Sigmoid colon (tissue), 6 donors: ENCODE measurements at regions not wholly inside any gene's neighbourhood (a gene's known extent, or its start where the extent isn't known, plus 50 kb on each side); places are given as distances from the start of the nearest gene placed in this dataset.

Experiments used
- DNase-seq: peaks from one replicate; pipeline ENCODE4 v3.0.0-alpha.2; 2019
- H3K27ac ChIP-seq, 4 donors: fragments of 200-600 bp; sonication (generic); one replicate each; pipeline ENCODE4 v1.5.1; 2016 to 2019; ENCODE audit warnings: mild to moderate bottlenecking in 1 of 4
- H3K27me3 ChIP-seq, 3 donors: fragments of 200-600 bp; sonication (generic); one replicate each; pipeline ENCODE4 v1.5.1; 2019; ENCODE audit warnings: mild to moderate bottlenecking in 1 of 3
- H3K36me3 ChIP-seq, 4 donors: fragments of 200-600 bp; sonication (generic); one replicate each; pipeline ENCODE4 v1.5.1; 2016 to 2019
- H3K4me1 ChIP-seq, 4 donors: fragments of 200-600 bp; sonication (generic); one replicate each; pipeline ENCODE4 v1.5.1; 2017 to 2019
- H3K4me3 ChIP-seq, 4 donors: fragments of 200-600 bp; sonication (generic); one replicate each; pipeline ENCODE4 v1.5.1; 2017 to 2019; ENCODE audit warnings: mild to moderate bottlenecking in 2 of 4, moderate library complexity in 1 of 4
- H3K9me3 ChIP-seq, 4 donors: fragments of 200-600 bp in 3 of 4; sonication (generic) in 3 of 4; one replicate each; pipeline versions ENCODE4 v1.5.1 to v1.6.1; 2013 to 2019
- EP300 ChIP-seq, 4 donors: sonication (generic); formaldehyde crosslinking; IDR thresholded peaks; one replicate each; pipeline ENCODE4 v1.6.1; 2017; ENCODE audit warnings: antibody characterized with exemption in 4 of 4
- POLR2A ChIP-seq, 2 donors: fragments of 450-650 bp; IDR thresholded peaks; one replicate each; pipeline ENCODE4 v1.6.1; 2016; ENCODE audit warnings: antibody characterized with exemption in 2 of 2, mild to moderate bottlenecking in 2 of 2, moderate library complexity in 2 of 2
- POLR2AphosphoS5 ChIP-seq, 4 donors: sonication (generic); formaldehyde crosslinking; IDR thresholded peaks; one replicate each; pipeline ENCODE4 v1.6.1; 2017; ENCODE audit warnings: antibody characterized with exemption in 4 of 4
- WGBS, 2 donors: extraction: QIAGEN DNeasy Blood & Tissue Kit; methylation state at CpG; one replicate each; pipeline ENCODE4 v1.1.7; 2013; 5-methylcytosine and 5-hydroxymethylcytosine counted together
- intact Hi-C: fragments of 100-400 bp; cut with DNase I; formaldehyde crosslinking; loops from one replicate; pipeline ENCODE4 v1.15.1; 2023
- TF ChIP-seq, protein P1 (sequence below), 4 experiments: fragments of 450-650 bp in 3 of 4; fragments of 200-600 bp in 1 of 4; IDR thresholded peaks; one replicate each; pipeline ENCODE4 v1.5.1; 2016 to 2019; ENCODE audit warnings: antibody characterized with exemption in 4 of 4, mild to moderate bottlenecking in 3 of 4, moderate library complexity in 2 of 4
- donor health status: healthy with polysubstance abuse.
- donor health status: healthy.

DNA sequence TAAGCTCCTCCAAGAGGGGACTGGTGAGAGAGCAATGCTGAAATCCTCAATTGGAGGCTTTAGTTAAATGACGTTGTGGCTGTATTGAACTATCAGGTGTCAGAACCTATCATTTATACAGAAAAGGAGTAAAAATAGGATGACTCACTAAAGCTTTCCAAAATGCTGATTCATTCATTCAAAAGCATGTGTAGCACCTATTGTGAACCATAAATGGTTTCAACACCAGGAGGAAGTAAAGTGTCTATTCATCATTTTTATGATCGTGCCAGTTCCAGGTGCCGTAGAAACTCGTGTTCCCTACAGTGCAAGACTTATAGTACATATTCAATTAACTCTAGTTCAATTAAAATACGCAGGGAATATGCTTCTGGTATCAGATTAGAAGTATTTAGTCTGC lies 66.5 kb upstream of the ARRDC4 start:
- Histone ChIP-seq H3K4me1 (peaks cover 0 to 27% (median 16%) of the 10 kb centered on the region in 4 donors), H3K9me3 (no peaks in the 10 kb centered on the region), H3K36me3 (no peaks in the 10 kb centered on the region), H3K4me3 (no peak overlapping the region), H3K27me3 (no peaks in the 10 kb centered on the region), H3K27ac (no peak overlapping the region)
- intact Hi-C loops, result no loop called here
- TF ChIP-seq, protein P1, sequence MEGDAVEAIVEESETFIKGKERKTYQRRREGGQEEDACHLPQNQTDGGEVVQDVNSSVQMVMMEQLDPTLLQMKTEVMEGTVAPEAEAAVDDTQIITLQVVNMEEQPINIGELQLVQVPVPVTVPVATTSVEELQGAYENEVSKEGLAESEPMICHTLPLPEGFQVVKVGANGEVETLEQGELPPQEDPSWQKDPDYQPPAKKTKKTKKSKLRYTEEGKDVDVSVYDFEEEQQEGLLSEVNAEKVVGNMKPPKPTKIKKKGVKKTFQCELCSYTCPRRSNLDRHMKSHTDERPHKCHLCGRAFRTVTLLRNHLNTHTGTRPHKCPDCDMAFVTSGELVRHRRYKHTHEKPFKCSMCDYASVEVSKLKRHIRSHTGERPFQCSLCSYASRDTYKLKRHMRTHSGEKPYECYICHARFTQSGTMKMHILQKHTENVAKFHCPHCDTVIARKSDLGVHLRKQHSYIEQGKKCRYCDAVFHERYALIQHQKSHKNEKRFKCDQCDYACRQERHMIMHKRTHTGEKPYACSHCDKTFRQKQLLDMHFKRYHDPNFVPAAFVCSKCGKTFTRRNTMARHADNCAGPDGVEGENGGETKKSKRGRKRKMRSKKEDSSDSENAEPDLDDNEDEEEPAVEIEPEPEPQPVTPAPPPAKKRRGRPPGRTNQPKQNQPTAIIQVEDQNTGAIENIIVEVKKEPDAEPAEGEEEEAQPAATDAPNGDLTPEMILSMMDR (IDR thresholded peaks at IDR 0.05), result no peak
- no peak for TF ChIP-seq POLR2A (IDR thresholded peaks at IDR 0.05)
- no peak for TF ChIP-seq EP300 (IDR thresholded peaks at IDR 0.05)
- TF ChIP-seq POLR2AphosphoS5 (IDR thresholded peaks at IDR 0.05), result no peak
- no peak for DNase-seq
- WGBS, 2 donors, result 11 to 25% methylated on average over 5 of the region's 5 CpGs

DNA sequence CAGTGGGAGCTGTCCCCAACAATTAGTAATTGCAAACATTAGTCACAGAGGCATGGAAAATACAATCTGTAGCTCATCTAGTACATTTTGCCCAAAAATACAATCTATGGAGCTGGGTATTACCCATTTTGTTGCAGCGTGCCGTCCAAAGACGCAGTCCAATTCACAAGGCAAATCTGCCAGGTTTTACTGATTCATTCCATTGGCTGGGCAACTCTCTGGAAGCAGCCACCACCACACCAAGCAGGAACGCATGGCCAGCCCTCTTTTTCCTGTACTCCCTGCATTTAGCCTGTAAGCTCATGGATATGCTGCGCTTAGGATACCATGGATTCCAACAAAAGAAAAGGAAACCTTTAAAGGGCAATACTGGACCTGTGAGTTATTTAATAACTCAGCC lies 60.5 kb upstream of the ARRDC4 start:
- no peak for TF ChIP-seq POLR2AphosphoS5 (IDR thresholded peaks at IDR 0.05)
- TF ChIP-seq, protein P1 (IDR thresholded peaks at IDR 0.05), result no peak
- no peak for TF ChIP-seq EP300 (IDR thresholded peaks at IDR 0.05)
- TF ChIP-seq POLR2A (IDR thresholded peaks at IDR 0.05), result no peak
- no peaks in the 10 kb centered on the region for H3K27me3 ChIP-seq
- H3K36me3 ChIP-seq, result no peaks in the 10 kb centered on the region
- H3K27ac ChIP-seq, result no peak overlapping the region
- H3K9me3 ChIP-seq, result no peaks in the 10 kb centered on the region
- H3K4me1 ChIP-seq, result peaks cover 0 to 20% (median 10%) of the 10 kb centered on the region in 4 donors
- 53 to 93% methylated on average over 5 of the region's 5 CpGs for WGBS, 2 donors
- no peak overlapping the region for H3K4me3 ChIP-seq
- intact Hi-C loops, result loop anchor here (10.0 kb wide), 2 partner anchors 395 to 525 kb away; no protein-coding TSS in a partner anchor
- DNase-seq, result no peak

DNA sequence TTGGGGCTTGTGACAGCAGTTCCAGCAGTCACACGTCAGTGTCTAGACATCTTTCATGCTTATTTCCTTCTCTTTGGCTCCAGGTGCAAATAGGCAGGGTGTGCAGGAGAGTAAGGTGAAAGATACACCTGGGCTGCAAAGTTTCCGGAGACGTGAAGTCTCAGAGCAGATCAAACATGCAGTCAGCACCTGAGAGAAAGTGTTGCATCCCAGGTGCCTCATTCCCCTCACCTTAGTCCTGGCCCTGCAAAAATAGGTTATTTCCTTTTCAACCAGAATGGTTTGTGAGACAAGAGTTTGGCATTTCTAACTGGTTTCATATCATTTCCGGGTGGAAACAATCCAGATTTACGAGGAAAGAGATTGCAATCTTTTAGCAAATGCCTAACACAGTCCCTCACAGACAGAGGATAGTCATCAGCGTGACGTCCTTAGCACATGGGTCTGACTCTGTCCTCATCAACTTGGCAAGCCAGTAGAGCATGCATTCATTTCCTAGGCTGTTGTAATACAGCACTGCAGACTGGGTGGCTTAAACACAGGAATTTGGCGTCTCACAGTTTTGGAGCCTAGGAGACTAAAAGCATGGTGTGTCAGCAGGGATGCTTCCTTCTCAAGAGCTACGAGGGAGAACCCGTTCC lies 58.2 kb upstream of the ARRDC4 start:
- no peak overlapping the region for H3K27ac ChIP-seq
- no peaks in the 10 kb centered on the region for H3K9me3 ChIP-seq
- no peak for DNase-seq
- TF ChIP-seq, protein P1 (IDR thresholded peaks at IDR 0.05), result no peak
- no peak for TF ChIP-seq EP300 (IDR thresholded peaks at IDR 0.05)
- TF ChIP-seq POLR2AphosphoS5 (IDR thresholded peaks at IDR 0.05), result no peak
- no peak for TF ChIP-seq POLR2A (IDR thresholded peaks at IDR 0.05)
- H3K27me3 ChIP-seq, result no peaks in the 10 kb centered on the region
- H3K36me3 ChIP-seq, result no peaks in the 10 kb centered on the region
- no peak overlapping the region for H3K4me3 ChIP-seq
- 27 to 56% methylated on average over 10 of the region's 10 CpGs for WGBS, 2 donors
- intact Hi-C loops, result loop anchor here (10.0 kb wide), 2 partner anchors 393 to 523 kb away; no protein-coding TSS in a partner anchor
- H3K4me1 ChIP-seq, result peaks cover 0 to 20% (median 10%) of the 10 kb centered on the region in 4 donors

DNA sequence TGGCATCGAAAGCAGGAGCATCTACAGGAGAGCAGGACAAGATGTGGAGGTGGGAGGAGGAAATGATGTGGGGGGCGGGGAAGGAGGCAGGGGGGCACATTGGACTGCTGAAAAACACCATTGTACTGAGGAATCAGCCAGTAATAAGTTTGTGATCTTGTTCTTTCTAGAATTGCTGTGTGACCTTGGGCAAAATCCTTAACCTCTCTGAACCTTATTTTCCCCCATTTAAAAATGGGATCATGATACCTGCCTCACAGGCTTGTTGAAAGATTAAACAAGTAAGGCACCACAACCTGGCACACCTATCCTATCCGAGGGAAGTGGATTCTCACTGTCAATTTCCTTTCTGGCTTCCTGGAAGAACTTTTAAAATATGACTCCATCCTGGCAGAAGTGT lies 56.9 kb upstream of the ARRDC4 start:
- DNase-seq, result no peak
- peaks cover 0 to 20% (median 10%) of the 10 kb centered on the region in 4 donors for H3K4me1 ChIP-seq
- WGBS, 2 donors, result 72 to 82% methylated on average over 3 of the region's 3 CpGs
- TF ChIP-seq EP300 (IDR thresholded peaks at IDR 0.05) (no peak), POLR2AphosphoS5 (IDR thresholded peaks at IDR 0.05) (no peak), POLR2A (IDR thresholded peaks at IDR 0.05) (no peak)
- TF ChIP-seq, protein P1 (IDR thresholded peaks at IDR 0.05), result no peak
- intact Hi-C loops, result loop anchor here (10.0 kb wide), 2 partner anchors 391 to 521 kb away; no protein-coding TSS in a partner anchor
- H3K36me3 ChIP-seq, result no peaks in the 10 kb centered on the region
- H3K9me3 ChIP-seq, result no peaks in the 10 kb centered on the region
- H3K27ac ChIP-seq, result no peak overlapping the region
- H3K4me3 ChIP-seq, result no peak overlapping the region
- no peaks in the 10 kb centered on the region for H3K27me3 ChIP-seq
